Astrocyte (in vitro differentiated cells and primary cell): ENCODE measurements at regions not wholly inside any gene's neighbourhood (a gene's known extent, or its start where the extent isn't known, plus 50 kb on each side); places are given as distances from the start of the nearest gene placed in this dataset.

Source experiments
- EZH2 ChIP-seq: IDR thresholded peaks from 2 replicates; pipeline ENCODE4 v1.6.1; 2012; ENCODE audit warnings: mild to moderate bottlenecking, low read length, inconsistent platforms; ENCODE audit not compliant: insufficient read depth
- TF ChIP-seq, protein P1 (sequence below): IDR thresholded peaks from 2 replicates; pipeline ENCODE4 v1.5.1; 2011; ENCODE audit warnings: low read depth, mild to moderate bottlenecking, inconsistent platforms, low read length, moderate library complexity; ENCODE audit not compliant: insufficient read depth

- TF ChIP-seq, protein P1, sequence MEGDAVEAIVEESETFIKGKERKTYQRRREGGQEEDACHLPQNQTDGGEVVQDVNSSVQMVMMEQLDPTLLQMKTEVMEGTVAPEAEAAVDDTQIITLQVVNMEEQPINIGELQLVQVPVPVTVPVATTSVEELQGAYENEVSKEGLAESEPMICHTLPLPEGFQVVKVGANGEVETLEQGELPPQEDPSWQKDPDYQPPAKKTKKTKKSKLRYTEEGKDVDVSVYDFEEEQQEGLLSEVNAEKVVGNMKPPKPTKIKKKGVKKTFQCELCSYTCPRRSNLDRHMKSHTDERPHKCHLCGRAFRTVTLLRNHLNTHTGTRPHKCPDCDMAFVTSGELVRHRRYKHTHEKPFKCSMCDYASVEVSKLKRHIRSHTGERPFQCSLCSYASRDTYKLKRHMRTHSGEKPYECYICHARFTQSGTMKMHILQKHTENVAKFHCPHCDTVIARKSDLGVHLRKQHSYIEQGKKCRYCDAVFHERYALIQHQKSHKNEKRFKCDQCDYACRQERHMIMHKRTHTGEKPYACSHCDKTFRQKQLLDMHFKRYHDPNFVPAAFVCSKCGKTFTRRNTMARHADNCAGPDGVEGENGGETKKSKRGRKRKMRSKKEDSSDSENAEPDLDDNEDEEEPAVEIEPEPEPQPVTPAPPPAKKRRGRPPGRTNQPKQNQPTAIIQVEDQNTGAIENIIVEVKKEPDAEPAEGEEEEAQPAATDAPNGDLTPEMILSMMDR, result no peak
- TF ChIP-seq EZH2, result no peak
Measured at GRCh38 chr12:92546635-92547348, 156.0 kb upstream of the PLEKHG7 start.
